GM12864 (cell line): ENCODE measurements at regions not wholly inside any gene's neighbourhood (a gene's known extent, or its start where the extent isn't known, plus 50 kb on each side); places are given as distances from the start of the nearest gene placed in this dataset.

ENCODE experiments used
- DNase-seq: peaks from one replicate; pipeline ENCODE4 v3.0.0-alpha.2; 2011; ENCODE audit warnings: low read depth
- H3K4me3 ChIP-seq: 2 replicates; pipeline ENCODE4 v1.5.1; 2011; ENCODE audit warnings: mild to moderate bottlenecking, low read depth, low read length, control low read depth
- TF ChIP-seq, protein P1 (sequence below): IDR thresholded peaks from 2 replicates; pipeline ENCODE4 v1.5.1; 2011; ENCODE audit warnings: low read depth, mild to moderate bottlenecking, moderate library complexity, low read length, control low read depth, inconsistent platforms; ENCODE audit errors: missing control alignments

DNA sequence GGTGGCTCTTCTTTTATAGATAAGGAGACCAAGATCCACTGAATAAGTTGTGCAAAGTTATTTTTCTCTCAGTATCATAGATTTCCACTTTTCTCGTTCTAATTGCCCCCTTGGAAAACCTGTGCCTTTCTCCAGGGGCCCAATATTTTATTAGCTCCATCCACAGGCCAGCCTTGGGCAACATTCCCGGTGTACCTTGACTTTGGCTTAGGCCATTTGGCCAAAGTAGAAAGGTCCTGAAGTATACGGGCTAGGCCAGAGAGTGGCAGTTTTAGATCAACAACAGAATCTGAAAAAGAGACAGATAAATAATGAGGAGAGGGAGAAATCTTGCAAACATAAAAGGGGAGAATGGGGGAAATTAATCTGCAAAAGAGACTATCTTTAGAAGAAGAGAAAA lies 91.7 kb upstream of the CHMP2B start:
- DNase-seq = no peak
- no peak overlapping the region for H3K4me3 ChIP-seq
- TF ChIP-seq, protein P1, sequence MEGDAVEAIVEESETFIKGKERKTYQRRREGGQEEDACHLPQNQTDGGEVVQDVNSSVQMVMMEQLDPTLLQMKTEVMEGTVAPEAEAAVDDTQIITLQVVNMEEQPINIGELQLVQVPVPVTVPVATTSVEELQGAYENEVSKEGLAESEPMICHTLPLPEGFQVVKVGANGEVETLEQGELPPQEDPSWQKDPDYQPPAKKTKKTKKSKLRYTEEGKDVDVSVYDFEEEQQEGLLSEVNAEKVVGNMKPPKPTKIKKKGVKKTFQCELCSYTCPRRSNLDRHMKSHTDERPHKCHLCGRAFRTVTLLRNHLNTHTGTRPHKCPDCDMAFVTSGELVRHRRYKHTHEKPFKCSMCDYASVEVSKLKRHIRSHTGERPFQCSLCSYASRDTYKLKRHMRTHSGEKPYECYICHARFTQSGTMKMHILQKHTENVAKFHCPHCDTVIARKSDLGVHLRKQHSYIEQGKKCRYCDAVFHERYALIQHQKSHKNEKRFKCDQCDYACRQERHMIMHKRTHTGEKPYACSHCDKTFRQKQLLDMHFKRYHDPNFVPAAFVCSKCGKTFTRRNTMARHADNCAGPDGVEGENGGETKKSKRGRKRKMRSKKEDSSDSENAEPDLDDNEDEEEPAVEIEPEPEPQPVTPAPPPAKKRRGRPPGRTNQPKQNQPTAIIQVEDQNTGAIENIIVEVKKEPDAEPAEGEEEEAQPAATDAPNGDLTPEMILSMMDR = no peak

DNA sequence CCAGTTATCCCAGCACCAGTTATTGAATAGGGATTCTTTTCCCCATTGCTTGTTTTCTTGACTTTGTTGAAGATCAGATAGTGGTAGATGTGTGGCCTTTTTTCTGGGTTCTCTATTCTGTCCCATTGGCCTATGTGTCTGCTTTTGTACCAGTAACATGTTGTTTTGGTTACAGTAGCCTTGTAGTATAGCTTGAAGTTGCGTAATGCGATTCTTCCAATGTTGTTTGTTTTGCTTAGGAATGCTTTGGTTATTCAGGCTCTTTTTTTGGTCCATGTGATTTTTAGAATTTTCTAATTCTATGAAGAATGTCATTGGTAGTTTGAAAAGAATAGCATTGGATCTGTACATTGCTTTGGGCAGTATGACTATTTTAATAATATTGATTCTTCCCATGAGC lies 94.3 kb upstream of the CHMP2B start:
- TF ChIP-seq, protein P1 = no peak
- DNase-seq = no peak
- no peak overlapping the region for H3K4me3 ChIP-seq

DNA sequence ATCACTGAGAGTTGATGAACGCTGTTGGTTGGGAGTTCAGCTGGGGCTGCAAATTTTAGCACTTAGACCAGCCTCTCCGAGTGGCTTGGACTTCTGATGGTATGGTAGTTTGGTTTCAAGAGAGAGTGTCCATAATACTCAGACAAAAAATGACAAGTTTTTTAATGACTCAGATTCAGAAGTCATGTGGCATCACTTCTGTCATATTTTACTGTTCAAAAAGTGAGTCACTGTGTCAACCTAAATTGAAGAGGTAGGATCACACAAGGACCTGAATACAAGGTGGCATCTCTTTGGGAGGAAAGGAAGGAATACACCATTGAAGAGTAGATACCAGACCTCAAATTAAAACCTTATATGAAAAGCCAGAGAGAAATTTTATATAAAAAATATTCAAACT lies 99.1 kb upstream of the CHMP2B start:
- TF ChIP-seq, protein P1 = no peak
- H3K4me3 ChIP-seq = no peak overlapping the region
- DNase-seq = no peak

DNA sequence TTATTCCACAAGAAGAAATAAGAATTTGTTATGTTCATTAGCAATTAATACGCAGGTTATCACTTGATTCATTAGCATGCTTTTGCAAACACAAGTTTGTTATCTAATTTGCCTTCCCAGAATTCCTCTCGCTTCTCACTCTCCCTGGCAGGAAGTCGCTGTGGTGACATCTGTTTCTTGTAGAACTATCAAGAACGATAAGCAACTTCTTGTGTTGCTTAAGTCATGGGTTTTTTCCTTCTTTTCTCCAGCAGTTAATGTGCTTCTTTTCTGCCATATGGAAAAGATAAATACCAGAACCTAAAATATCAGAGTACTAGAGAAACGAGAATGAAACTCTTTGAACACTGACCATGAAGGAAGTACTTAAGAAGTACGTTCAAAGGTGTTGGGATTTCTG lies 99.8 kb upstream of the CHMP2B start:
- DNase-seq = no peak
- H3K4me3 ChIP-seq = no peak overlapping the region
- TF ChIP-seq, protein P1 = no peak

DNA sequence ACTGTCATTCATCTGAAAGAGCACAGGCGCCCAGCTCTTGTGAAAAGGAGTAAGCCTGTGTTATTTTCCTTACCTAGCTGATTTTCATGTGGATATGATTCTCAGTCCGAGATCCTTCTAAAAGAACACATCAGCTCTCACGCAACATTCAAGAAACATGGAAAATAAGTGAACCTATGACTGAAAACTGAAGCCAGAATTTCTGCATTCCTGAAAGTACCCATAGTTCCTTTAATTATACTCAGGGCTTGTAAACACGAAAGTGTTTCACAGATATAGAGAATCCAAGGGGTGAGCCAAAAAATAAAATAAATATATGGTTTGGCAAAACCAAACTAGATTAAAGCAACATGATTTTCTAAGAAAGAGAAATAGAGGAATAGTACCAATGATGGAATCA lies 100.8 kb upstream of the CHMP2B start:
- DNase-seq = no peak
- TF ChIP-seq, protein P1 = no peak
- H3K4me3 ChIP-seq = no peak overlapping the region

DNA sequence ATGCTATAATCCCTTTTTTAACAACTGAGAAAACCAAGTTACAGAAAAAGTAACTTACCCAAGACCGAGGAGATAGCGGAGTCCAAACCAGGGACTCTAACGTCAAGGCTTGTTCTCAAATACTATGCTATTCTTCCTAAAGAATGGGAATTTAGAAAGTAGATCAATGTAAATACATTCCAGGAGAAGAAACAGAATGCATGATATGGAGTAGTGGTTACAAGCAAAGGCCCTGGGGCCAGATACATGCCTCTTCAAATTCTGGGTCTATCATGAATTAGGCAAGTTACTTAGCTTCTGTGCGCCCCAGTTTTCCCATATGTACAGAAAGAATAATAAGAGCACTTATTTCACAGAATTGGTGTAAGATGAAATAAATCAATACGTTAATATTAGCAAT lies 102.0 kb upstream of the CHMP2B start:
- TF ChIP-seq, protein P1 = no peak
- no peak overlapping the region for H3K4me3 ChIP-seq
- no peak for DNase-seq

DNA sequence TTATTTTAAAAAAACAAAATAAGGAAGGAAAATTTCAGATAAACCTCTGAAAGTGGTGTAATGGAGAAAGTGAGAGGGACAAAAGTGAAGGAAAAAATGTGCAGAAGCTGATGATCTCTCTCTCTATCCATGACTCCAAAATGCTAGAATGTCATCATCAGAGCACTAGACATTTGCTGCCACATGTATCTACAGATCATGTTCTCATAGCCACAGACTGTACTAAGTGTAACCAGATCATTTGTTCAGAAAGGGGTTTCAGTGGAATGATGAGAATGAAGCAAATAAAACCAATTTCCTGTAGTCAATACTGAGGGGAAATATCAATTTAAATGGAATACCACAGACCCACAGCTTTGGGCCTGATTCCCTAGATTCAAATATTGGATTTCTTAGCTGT lies 104.3 kb upstream of the CHMP2B start:
- TF ChIP-seq, protein P1 = no peak
- no peak overlapping the region for H3K4me3 ChIP-seq
- no peak for DNase-seq
